ENCODE measurements at regions not wholly inside any gene's neighbourhood (a gene's known extent, or its start where the extent isn't known, plus 50 kb on each side); places are given as distances from the start of the nearest gene placed in this dataset.

DNA sequence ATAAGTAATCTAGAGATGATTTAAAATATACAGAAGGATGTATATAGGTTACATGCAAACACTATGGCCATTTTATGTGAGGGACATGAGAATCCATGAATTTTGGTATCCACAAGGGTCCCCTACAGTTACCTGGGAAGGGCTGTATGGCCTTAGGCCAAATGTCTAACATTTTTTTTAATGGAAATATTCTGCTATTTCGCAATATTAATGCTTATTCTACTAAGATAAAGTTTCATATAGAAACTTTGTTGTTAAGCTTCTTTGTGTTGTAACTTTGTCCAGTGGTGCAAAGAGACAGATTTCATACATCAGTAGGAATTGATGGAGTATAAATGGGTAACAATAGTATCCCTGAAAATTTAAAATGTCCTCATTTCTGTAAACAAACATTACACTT is 233.4 kb upstream of the THBS1 start:
- DNase-seq (ENCODE audit: low read depth): no peak

- DNase-seq (ENCODE audit: low read depth): no peak
Observed at GRCh38 chr15:39350785-39351184, 230.1 kb upstream of the THBS1 start.

DNA sequence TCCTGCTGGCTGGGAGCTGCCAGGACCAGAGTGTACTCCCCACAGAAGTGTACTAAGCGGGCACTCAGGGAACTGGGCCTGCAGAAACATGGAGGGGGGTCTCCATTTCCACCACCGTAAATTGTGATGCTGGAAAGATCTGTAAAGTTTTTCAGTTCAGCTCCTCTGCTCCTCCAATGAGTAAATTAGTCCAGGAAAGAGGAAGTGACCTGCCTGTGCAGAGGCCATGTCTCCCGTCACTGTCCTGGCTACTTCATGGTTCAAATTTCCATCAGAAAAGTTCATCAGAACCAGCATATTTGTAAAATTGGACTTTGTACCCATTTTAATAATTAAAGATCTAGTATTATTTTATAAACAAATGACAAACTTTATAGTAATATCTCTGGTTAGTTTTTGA is 226.7 kb upstream of the THBS1 start:
- DNase-seq (ENCODE audit: low read depth): no peak

DNA sequence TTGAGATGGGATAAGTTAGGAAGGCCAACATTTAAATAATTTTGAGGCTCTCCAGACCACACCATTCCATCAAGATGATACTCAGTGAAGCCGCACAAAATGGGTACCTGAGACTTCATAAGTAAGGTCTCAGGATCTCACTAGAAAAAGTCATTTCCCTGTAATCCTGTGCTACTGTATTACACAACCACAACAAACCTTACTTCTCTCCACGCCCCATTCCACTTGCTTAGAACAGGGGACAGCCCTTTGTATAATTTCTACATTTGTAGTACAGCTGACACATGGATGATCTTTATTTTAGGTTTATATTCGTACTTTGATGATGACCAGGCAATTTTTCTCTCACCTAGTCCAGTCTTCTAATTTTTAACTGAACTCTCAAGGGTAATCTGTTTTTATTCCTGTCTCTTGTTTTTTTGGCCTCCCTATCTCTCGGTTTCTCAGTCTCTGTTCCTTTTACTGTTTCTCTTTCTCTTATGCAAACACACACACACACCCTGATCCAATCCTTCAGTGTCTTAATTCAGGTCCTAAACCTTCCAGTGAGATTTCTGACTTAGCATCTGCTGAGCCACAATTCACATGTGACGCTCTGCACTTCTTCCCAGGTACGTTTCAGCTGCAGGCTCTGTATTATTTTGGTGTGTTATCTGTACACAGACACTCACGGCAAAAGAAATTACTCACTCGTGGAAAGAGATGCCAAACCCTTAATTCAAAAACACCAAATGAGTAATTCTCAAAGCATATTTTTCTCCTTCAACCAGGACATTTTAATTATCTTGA is 223.2 kb upstream of the THBS1 start:
- DNase-seq (ENCODE audit: low read depth): peak; percentile 24

- peak; percentile 51 for DNase-seq (ENCODE audit: low read depth)
Observed at GRCh38 chr15:39358441-39359041, 222.3 kb upstream of the THBS1 start.

- no peak for DNase-seq (ENCODE audit: low read depth)
Observed at GRCh38 chr15:39359771-39360170, 221.1 kb upstream of the THBS1 start.

DNA sequence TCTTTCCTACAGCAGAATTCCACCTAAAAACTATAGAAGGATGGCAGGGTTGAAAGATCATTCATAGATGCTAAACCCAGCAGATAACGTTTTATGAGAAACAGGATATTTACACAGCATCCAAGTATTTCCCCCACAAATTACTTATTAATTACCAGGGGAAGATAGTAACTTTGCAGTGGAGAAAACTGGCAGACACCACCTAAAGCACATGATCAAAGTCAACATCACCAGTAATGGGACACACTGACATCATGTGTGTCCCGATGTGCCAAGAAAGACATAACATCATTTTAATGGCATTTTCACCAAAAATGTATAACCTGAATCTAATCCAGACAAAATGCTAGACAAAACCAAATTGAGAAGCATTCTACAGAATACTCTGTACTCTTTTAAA is 220.4 kb upstream of the THBS1 start:
- DNase-seq (ENCODE audit: low read depth): no peak

DNA sequence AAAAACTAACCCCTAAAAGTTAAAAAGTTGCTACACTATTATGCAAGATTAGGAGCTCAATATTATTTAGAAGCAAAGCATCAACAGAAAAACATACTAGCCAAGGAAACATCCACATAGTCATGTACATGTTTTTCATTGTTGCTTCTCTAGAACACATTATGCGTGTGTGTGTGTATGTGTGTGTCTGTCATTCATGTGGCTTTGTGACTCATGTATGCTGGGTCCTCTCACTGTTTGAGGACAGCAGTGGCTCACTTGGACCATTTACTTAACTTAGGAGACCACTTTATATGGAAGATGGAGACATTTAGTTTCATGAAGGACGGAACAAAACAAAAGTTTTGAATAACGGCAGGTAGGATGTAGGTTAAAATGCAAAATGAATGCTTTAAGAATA is 219.4 kb upstream of the THBS1 start:
- DNase-seq (ENCODE audit: low read depth): no peak

DNA sequence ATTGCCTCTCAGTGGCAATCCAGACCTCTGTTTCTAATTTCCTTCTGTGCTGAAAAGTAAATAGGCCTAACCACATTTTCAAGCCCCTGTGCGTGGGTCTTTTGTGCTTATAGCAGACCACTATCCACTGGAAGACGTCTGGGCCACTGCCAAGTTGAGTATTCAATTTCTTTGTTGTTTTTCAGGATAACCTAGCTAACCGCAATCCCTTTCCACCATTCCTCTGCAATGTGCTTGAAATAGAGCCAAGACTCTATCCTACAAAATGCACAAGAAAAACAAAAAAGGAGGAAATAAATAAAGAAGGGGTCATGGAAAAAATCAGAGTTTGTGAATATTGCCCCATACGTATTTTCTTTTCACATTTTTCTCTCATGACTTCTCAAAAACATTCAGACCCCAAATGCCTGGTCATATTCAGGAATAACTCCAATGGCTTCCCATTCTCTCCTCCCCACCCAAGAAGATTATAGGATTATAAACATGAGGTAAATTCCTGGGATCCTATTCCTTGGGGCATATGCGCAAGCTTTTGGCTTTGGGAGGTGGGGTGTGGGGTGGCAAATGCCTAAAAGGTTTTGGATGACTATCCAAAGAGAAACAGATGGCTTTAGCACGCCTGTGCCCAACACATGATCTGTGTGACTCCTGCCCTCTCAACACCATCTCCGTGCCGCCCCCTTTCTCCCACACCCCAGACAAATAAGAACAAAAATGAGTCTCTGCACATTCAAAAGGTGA is 217.9 kb upstream of the THBS1 start:
- peak; percentile 87 for DNase-seq (ENCODE audit: low read depth)

- peak; percentile 20 for DNase-seq (ENCODE audit: low read depth)
Observed at GRCh38 chr15:39363761-39364586, 216.9 kb upstream of the THBS1 start.

DNA sequence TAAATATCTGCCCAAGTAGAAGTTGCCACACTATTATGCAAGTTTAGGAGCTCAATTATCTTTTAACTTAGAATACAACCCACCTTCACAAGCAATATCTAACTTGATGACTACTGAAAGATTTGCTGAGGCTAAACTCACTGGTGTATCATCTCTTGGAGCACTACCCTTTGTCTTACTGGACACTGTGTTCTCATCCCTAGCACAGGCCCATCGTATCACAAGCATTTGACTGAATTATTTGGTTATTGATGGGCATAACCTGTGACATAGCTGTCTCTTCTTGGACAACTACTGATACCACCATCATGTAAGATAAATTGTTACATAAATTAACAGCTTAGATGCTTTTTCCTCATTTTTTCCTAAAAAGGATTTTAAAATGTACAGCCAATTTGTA is 216.2 kb upstream of the THBS1 start:
- DNase-seq (ENCODE audit: low read depth): no peak

GRCh38 chr15:39365161-39365560 is 215.7 kb upstream of the THBS1 start:
- DNase-seq (ENCODE audit: low read depth): no peak

DNA sequence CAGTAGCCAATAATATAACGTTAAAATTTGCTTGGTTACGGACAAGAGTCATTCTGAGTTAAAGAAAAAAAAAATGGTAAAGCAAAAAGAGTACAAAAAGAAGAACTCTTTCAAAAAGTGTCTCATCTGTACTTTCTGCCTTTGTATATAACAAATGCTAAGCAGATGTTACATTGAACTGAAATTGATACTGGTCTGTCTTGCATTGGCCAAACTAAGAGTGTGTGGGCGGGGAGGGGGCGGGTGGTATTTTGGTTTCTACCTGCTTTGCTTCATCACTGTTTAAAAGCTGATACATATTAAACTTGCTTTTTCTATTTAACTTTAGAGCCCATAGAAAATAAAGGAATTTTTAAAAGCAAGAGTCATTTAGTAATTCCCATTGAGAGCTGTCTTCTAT is 215.0 kb upstream of the THBS1 start:
- no peak for DNase-seq (ENCODE audit: low read depth)

DNA sequence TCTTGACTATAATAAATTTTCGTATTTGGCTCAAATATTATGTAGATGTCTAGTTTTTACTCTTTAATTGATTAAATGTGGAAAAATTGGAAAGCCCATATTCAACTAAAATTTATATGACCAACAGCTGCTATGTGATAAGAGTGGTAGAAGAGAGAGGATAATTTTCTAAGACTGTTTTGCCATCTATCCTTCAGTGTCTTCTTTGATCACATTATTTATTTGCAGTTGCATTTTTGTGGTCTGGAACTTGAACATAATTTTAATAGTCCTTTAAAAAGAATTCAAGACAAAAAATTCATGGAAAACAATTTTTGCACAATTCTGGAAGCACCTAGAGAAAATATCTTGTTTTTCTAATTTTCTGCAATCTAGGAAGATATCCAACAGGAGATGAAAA is 213.3 kb upstream of the THBS1 start:
- peak; percentile 11 for DNase-seq (ENCODE audit: low read depth)

DNA sequence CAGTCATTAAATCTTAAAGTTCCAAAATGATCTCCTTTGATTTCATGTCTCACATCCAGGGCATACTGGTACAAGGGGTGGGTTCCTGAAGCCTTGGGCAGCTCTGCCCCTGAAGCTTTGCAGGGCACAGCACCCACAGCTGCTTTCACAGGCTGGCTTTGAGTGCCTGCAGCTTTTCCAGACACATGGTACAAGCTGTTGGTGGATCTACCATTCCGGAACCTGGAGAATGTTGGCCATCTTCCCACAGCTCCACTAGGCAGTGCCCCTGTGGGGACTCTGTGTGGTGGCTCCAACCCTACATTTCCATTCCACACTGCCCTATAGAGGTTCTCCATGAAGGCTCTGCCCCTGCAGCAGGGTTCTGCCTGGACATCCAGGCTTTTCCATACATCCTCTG is 211.1 kb upstream of the THBS1 start:
- DNase-seq (ENCODE audit: low read depth): no peak

- peak; percentile 30 for DNase-seq (ENCODE audit: low read depth)
Observed at GRCh38 chr15:39376371-39376909, 204.4 kb upstream of the THBS1 start.

DNA sequence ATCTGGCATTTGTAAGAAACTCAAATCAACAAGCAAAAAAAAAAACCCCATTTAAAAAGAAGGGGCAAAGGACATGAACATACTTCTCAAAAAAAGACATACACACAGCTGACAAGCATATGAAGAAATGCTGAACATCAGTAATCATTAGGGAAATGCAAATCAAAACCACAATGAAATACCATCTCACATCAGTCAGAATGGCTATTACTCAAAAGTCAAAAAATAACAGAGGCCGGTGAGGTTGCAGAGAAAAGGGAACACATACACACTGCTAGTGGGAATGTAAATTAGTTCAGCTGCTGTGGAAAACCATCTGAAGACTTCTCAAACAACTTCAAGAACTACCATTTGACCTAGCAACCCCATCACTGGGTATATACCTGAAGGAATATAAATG is 199.4 kb upstream of the THBS1 start:
- DNase-seq (ENCODE audit: low read depth): peak; percentile 59

DNA sequence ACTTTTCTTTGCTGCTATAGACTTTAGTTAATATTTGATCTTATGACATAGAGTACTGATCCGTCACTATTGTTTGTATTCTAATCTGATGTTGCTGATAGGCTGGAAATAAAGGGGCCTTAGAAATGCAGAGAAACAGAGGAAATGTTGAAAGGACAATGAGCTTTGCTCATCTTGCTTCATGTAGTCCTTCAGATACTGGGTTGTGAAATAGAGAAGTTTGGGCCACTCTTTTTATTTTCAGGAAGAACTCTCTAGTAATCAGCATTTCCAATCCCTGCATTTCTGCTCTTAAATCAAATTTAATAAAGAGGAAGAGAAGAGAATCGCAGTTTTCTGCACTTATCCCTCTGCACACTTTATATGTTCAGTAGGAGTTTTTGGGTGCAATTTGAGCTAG is 192.8 kb upstream of the THBS1 start:
- DNase-seq (ENCODE audit: low read depth): no peak

DNA sequence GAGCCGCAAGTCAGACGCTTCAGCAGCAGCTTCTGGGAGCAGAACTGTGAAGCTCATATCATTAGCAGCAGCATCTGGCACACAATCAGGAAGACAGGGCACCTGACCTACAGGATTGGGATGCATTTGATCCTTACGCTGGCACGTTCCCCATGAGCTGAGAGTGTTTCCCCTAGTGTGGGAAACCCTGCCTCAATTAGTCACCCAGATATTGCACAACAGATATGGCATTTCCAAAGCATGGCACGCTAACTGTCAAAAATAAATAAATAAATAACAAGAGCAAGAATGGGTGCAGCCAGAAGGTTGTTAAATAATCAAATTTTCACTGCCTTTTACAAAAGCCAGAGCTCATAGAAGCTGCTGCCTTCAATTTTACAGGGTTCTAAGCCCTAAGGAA is 189.6 kb upstream of the THBS1 start:
- no peak for DNase-seq (ENCODE audit: low read depth)

DNA sequence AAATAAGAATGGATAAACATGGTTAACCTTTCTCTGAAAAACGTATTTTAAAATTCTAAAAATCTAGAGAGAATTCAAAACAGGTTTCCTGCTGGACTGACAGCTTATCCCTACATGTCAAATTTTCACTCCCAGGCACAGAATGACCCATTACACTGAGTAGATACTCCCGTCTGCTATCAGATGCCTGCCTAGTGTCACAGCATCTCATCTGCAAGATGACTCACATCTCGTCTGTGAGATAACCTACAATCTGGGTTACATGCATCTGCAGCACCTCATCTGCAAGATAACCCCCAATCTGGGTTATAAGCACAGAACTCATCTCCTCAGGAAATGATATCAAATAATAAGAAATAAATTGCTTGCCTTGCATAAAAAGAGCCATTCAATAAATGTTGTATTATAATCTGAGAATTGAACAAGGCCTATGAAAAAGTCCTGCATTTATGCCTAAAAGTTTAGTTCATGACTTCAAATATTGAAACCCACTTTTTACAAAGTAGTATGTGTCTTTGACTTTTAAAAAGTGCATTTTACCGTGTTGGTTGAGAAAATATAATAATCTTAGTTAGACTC is 188.3 kb upstream of the THBS1 start:
- DNase-seq (ENCODE audit: low read depth): no peak

DNA sequence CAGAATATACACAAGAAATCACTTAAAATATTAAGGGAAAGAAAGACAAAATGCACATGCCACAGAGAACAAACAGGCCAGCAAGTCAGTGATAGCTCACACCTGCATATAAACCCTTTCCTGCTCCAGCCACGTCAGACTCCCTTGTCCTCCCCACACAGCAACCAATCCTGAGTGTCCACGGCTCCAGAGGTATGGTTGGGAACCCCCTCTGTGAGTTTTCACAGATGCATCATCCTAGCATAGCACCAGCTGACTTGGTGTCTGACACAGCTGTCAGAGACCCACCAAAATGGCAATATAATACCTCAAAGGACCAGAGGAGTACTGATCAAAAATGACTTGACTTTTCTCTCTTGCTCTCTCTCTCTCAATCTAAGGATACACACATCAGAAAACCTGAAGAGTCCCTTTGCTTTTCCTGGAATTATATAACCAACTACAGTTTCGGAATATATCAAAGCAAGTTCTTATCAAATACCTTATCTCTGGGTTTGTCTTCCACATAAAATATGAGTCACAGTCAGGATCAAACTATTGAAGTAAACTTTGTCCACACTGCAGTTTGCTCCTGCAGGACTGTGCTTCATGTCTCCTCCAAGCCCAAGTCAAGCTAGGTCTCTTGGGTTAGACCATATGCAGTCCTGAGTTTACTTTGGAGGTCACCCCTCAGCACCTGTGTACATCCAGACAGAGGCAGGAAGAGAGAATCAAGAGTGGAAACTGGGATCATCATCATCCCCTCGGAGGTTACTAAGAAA is 187.1 kb upstream of the THBS1 start:
- DNase-seq (ENCODE audit: low read depth): no peak

Data from iris pigment epithelial cell (primary cell).